CD4-positive, CD25-positive, alpha-beta regulatory T cell (primary cell): ENCODE measurements at regions not wholly inside any gene's neighbourhood (a gene's known extent, or its start where the extent isn't known, plus 50 kb on each side); places are given as distances from the start of the nearest gene placed in this dataset.

Experiments used
- ATAC-seq, 2 donors: fragments of 150-1000 bp; cut with Tn5 transposase; one replicate each; pipeline ENCODE4 v1.10.0; 2021; ENCODE audit warnings: low read depth in 2 of 2, moderate number of reproducible peaks in 2 of 2, moderate library complexity in 1 of 2
- DNase-seq, 3 donors: peaks; one replicate each; pipeline versions ENCODE4 v3.0.0 to v3.0.0-alpha.2; 2012 to 2022; ENCODE audit warnings: mixed read lengths in 1 of 3
- H3K27ac ChIP-seq: one replicate; pipeline ENCODE4 v1.7.0; 2013; ENCODE audit warnings: mild to moderate bottlenecking, low read length; ENCODE audit not compliant: insufficient read depth, poor library complexity, severe bottlenecking
- H3K27me3 ChIP-seq: one replicate; pipeline ENCODE4 v1.7.0; 2013; ENCODE audit warnings: low read length; ENCODE audit not compliant: control insufficient read depth, insufficient read depth
- H3K36me3 ChIP-seq: one replicate; pipeline ENCODE4 v1.7.0; 2013; ENCODE audit warnings: mild to moderate bottlenecking, low read length, moderate library complexity; ENCODE audit not compliant: control insufficient read depth, insufficient read depth
- H3K4me1 ChIP-seq: 2 replicates; pipeline ENCODE4 v1.7.0; 2013; ENCODE audit warnings: mild to moderate bottlenecking, low read length; ENCODE audit not compliant: insufficient read depth, control insufficient read depth, poor library complexity, severe bottlenecking
- H3K4me3 ChIP-seq: one replicate; pipeline ENCODE4 v1.7.0; 2013; ENCODE audit warnings: low read depth, mild to moderate bottlenecking, low read length, moderate library complexity
- H3K9me3 ChIP-seq, 2 experiments: 1 replicate in 1 of 2; 2 replicates in 1 of 2; pipeline ENCODE4 v1.7.0; 2013; ENCODE audit warnings: low read length in 2 of 2, mild to moderate bottlenecking in 1 of 2, moderate library complexity in 1 of 2; ENCODE audit not compliant: control insufficient read depth in 2 of 2
- H3K27ac Mint-ChIP-seq, 3 donors: one replicate each; pipeline ENCODE4 v1.8.0; 2020 to 2022; ENCODE audit warnings: mild to moderate bottlenecking in 3 of 3, mixed read lengths in 3 of 3, moderate library complexity in 2 of 3
- H3K27me3 Mint-ChIP-seq: one replicate; pipeline ENCODE4 v1.8.0; 2022; ENCODE audit warnings: mild to moderate bottlenecking, mixed read lengths
- H3K36me3 Mint-ChIP-seq: one replicate; pipeline ENCODE4 v1.8.0; 2020; ENCODE audit warnings: mixed read lengths
- H3K4me1 Mint-ChIP-seq, 4 donors: one replicate each; pipeline ENCODE4 v1.8.0; 2020 to 2022; ENCODE audit warnings: mixed read lengths in 4 of 4, mild to moderate bottlenecking in 1 of 4
- H3K4me3 Mint-ChIP-seq, 4 donors: one replicate each; pipeline ENCODE4 v1.8.0; 2020 to 2022; ENCODE audit warnings: mild to moderate bottlenecking in 4 of 4, mixed read lengths in 4 of 4, moderate library complexity in 3 of 4
- H3K9me3 Mint-ChIP-seq, 7 donors: one replicate each; pipeline ENCODE4 v1.8.0; 2020 to 2022; ENCODE audit warnings: mixed read lengths in 7 of 7, mild to moderate bottlenecking in 3 of 7, moderate library complexity in 2 of 7

DNA sequence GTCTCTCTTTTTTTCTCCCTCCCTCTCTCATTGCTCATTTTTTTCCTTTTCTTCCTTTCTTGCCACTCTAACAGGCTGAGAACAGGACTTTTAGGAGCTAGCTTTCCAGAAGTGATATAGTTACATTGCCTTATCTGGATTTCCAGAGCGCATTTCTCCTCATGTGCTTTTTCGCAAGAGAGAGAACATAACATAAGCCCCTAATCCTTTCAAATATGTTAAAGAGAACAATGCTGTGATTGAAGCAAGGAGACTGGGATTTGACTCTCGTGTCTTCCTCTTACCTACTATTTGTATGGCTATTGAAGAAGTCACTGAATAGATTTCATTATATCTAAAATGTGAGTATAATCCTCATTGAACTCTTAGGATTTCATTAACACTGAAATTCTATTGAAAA lies 101.2 kb upstream of the PRPS1L1 start:
- H3K9me3 ChIP-seq: no peaks in the 10 kb centered on the region
- no peak for ATAC-seq

GRCh38 chr7:18132811-18133210 lies 105.2 kb upstream of the PRPS1L1 start:
- Histone ChIP-seq H3K27ac (no peak overlapping the region), H3K9me3 (no peaks in the 10 kb centered on the region), H3K4me3 (no peak overlapping the region), H3K4me1 (no peaks in the 10 kb centered on the region), H3K36me3 (no peaks in the 10 kb centered on the region), H3K27me3 (no peaks in the 10 kb centered on the region)
- no peak for DNase-seq
- no peaks in the 10 kb centered on the region for H3K36me3 Mint-ChIP-seq
- H3K9me3 Mint-ChIP-seq: peaks cover 0 to 1% (median 0%) of the 10 kb centered on the region in 7 donors
- H3K4me3 Mint-ChIP-seq: no peak overlapping the region
- H3K27me3 Mint-ChIP-seq: peaks cover 6% of the 10 kb centered on the region
- ATAC-seq: no peak
- no peak overlapping the region for H3K27ac Mint-ChIP-seq
- no peaks in the 10 kb centered on the region for H3K4me1 Mint-ChIP-seq

More for the DNA sequence above, 101.2 kb upstream of the PRPS1L1 start:
- no peak for DNase-seq
- Histone ChIP-seq H3K4me3 (no peak overlapping the region), H3K36me3 (no peaks in the 10 kb centered on the region), H3K27ac (no peak overlapping the region), H3K4me1 (no peaks in the 10 kb centered on the region), H3K27me3 (no peaks in the 10 kb centered on the region)
- Mint-ChIP-seq H3K27me3 (peaks cover 6% of the 10 kb centered on the region), H3K27ac (no peak overlapping the region), H3K4me3 (no peak overlapping the region), H3K36me3 (no peaks in the 10 kb centered on the region), H3K9me3 (peaks cover 0 to 3% (median 0%) of the 10 kb centered on the region in 7 donors), H3K4me1 (no peaks in the 10 kb centered on the region)

DNA sequence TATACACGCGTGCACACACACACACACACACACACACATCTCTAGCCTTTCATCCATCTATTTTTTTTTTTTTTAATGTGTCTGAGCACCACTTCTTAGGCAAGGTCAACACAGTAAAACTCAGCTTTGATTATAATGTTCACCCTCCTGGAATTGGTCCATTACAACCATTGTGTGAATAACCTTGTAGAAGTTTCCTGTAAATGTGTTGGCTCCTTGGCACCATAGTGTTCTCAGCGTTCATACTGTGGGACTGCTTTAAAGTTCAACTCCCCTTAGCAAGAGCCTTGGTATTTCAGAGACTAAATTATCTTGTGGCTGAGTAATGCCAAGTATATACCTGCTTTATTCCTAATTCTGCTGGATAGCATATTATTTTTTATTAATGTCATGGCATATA lies 106.3 kb upstream of the PRPS1L1 start:
- peaks cover under 1% of the 10 kb centered on the region for H3K27me3 Mint-ChIP-seq
- Histone ChIP-seq H3K4me1 (no peaks in the 10 kb centered on the region), H3K36me3 (no peaks in the 10 kb centered on the region), H3K4me3 (no peak overlapping the region), H3K27ac (no peak overlapping the region), H3K27me3 (no peaks in the 10 kb centered on the region), H3K9me3 (no peaks in the 10 kb centered on the region)
- no peak overlapping the region for H3K27ac Mint-ChIP-seq
- H3K4me1 Mint-ChIP-seq: no peaks in the 10 kb centered on the region
- H3K4me3 Mint-ChIP-seq: no peak overlapping the region
- H3K36me3 Mint-ChIP-seq: no peaks in the 10 kb centered on the region
- no peak for ATAC-seq
- H3K9me3 Mint-ChIP-seq: peaks cover 0 to 5% (median 0%) of the 10 kb centered on the region in 7 donors
- DNase-seq: no peak

GRCh38 chr7:18140943-18141342 lies 113.3 kb upstream of the PRPS1L1 start:
- Mint-ChIP-seq H3K27me3 (peaks cover 7% of the 10 kb centered on the region), H3K27ac (no peak overlapping the region), H3K4me3 (no peak overlapping the region), H3K36me3 (no peaks in the 10 kb centered on the region), H3K9me3 (peaks cover 0 to 5% (median 0%) of the 10 kb centered on the region in 7 donors), H3K4me1 (no peaks in the 10 kb centered on the region)
- H3K9me3 ChIP-seq: no peaks in the 10 kb centered on the region
- no peak overlapping the region for H3K27ac ChIP-seq
- no peak overlapping the region for H3K4me3 ChIP-seq
- no peaks in the 10 kb centered on the region for H3K27me3 ChIP-seq
- no peak for ATAC-seq
- no peak for DNase-seq
- H3K4me1 ChIP-seq: no peaks in the 10 kb centered on the region
- no peaks in the 10 kb centered on the region for H3K36me3 ChIP-seq

DNA sequence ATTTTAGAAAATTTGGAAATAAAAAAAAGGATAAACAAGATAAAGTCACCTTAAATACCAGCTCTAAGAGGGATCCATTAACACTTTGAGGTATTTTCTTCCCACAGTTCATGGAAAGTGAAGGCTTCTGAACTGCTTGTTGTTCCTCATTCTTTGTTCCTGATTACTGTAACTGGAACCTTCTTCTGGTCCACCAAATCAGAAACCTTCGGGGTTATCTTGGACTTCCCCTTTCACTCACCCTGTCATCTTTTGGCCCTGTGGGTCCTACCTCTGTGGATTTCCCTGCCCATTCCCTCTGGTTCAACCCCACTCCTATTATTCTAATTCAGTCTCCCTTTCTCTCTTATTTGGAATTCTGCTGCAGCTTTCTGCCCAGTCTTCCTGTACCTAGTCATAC lies 116.5 kb upstream of the PRPS1L1 start:
- H3K9me3 Mint-ChIP-seq: peaks cover 0 to 2% (median 0%) of the 10 kb centered on the region in 7 donors
- Histone ChIP-seq H3K9me3 (no peaks in the 10 kb centered on the region), H3K27ac (no peak overlapping the region), H3K4me1 (no peaks in the 10 kb centered on the region), H3K36me3 (no peaks in the 10 kb centered on the region), H3K27me3 (no peaks in the 10 kb centered on the region), H3K4me3 (no peak overlapping the region)
- ATAC-seq (no peak), DNase-seq (no peak)
- H3K27ac Mint-ChIP-seq: peak overlapping the region in 1 of 3 donors; percentile 27
- H3K36me3 Mint-ChIP-seq: no peaks in the 10 kb centered on the region
- no peaks in the 10 kb centered on the region for H3K4me1 Mint-ChIP-seq
- H3K4me3 Mint-ChIP-seq: no peak overlapping the region
- peaks cover 7% of the 10 kb centered on the region for H3K27me3 Mint-ChIP-seq

GRCh38 chr7:18145160-18145559 lies 117.5 kb upstream of the PRPS1L1 start:
- H3K27me3 Mint-ChIP-seq: peaks cover 7% of the 10 kb centered on the region
- peaks cover 0 to 2% (median 0%) of the 10 kb centered on the region in 7 donors for H3K9me3 Mint-ChIP-seq
- H3K27ac Mint-ChIP-seq: no peak overlapping the region
- Histone ChIP-seq H3K27ac (no peak overlapping the region), H3K9me3 (no peaks in the 10 kb centered on the region), H3K4me1 (no peaks in the 10 kb centered on the region), H3K4me3 (no peak overlapping the region), H3K36me3 (no peaks in the 10 kb centered on the region), H3K27me3 (no peaks in the 10 kb centered on the region)
- H3K4me1 Mint-ChIP-seq: no peaks in the 10 kb centered on the region
- ATAC-seq (no peak), DNase-seq (no peak)
- H3K4me3 Mint-ChIP-seq: no peak overlapping the region
- H3K36me3 Mint-ChIP-seq: no peaks in the 10 kb centered on the region

GRCh38 chr7:18151422-18151821 lies 123.8 kb upstream of the PRPS1L1 start:
- Mint-ChIP-seq H3K4me3 (no peak overlapping the region), H3K36me3 (no peaks in the 10 kb centered on the region), H3K27me3 (no peaks in the 10 kb centered on the region), H3K9me3 (no peaks in the 10 kb centered on the region), H3K4me1 (no peaks in the 10 kb centered on the region), H3K27ac (no peak overlapping the region)
- Histone ChIP-seq H3K4me3 (no peak overlapping the region), H3K27me3 (no peaks in the 10 kb centered on the region), H3K4me1 (no peaks in the 10 kb centered on the region), H3K36me3 (no peaks in the 10 kb centered on the region), H3K27ac (no peak overlapping the region), H3K9me3 (no peaks in the 10 kb centered on the region)
- no peak for ATAC-seq
- DNase-seq: no peak

DNA sequence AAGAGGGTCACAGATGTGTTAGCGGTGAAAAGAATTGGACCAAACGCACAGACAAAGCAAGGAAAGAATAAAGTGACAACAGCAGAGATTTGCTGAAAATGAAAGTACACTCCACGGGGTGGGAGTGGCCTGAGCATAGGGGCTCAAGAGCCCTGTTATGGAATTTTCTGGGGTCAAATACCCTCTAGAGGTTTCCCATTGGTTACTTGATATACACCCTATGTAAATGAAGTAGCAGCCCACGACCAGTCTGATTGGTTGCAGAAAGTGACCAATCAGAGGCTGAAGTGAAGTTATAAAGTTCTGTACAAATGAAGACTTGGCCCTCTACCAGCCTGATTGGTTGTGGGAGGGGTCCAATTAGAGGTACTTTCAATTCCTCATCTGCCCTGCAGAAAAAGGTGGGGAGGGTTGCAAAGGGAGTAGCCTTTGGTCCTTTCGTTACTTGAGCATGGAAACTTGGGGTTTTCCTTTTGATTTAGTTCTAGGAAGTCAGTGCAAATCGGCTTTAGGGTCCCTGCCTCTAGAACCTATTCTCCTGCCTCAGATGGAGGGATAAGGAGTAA lies 125.6 kb upstream of the PRPS1L1 start:
- H3K9me3 Mint-ChIP-seq: no peaks in the 10 kb centered on the region
- ATAC-seq (no peak), DNase-seq (no peak)
- H3K36me3 Mint-ChIP-seq: no peaks in the 10 kb centered on the region
- H3K4me3 ChIP-seq: no peak overlapping the region
- no peaks in the 10 kb centered on the region for H3K4me1 ChIP-seq
- H3K4me1 Mint-ChIP-seq: no peaks in the 10 kb centered on the region
- no peaks in the 10 kb centered on the region for H3K9me3 ChIP-seq
- H3K4me3 Mint-ChIP-seq: no peak overlapping the region
- H3K27ac ChIP-seq: no peak overlapping the region
- H3K36me3 ChIP-seq: no peaks in the 10 kb centered on the region
- H3K27me3 Mint-ChIP-seq: no peaks in the 10 kb centered on the region
- no peaks in the 10 kb centered on the region for H3K27me3 ChIP-seq
- H3K27ac Mint-ChIP-seq: no peak overlapping the region
